ENCODE measurements at regions not wholly inside any gene's neighbourhood (a gene's known extent, or its start where the extent isn't known, plus 50 kb on each side); places are given as distances from the start of the nearest gene placed in this dataset.
"Not testable (repeated sequence)": the region's sequence is repeated elsewhere in the genome, so short reads cannot be mapped to it uniquely, and the experiment has no call there.

DNA sequence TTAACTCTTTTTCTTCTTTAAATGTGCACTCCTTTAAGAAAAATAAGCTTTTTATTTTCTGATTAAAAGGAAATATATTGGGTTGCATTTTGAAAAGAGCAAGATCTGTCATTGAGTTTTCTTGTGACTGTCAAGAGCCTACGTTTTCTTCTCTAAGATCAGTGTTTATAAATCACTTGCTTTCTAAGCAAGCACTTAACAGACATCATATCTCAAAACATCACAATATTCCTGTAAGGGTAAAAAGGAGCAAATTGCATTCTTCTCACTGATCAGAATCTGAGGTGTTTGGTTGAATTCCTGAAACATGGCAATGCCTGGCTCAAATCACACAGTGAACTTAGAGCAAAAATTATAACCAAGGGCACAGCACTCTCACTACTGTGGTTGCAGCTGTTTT, 231.3 kb downstream of the PCDH17 start:
- H3K27me3 Mint-ChIP-seq, result no peaks in the 10 kb centered on the region
- ATAC-seq (no peak), DNase-seq (no peak)
- H3K4me1 Mint-ChIP-seq, result no peaks in the 10 kb centered on the region
- peaks cover 4 to 7% of the 10 kb centered on the region in 2 donors for H3K9me3 Mint-ChIP-seq
- no peak overlapping the region for H3K4me3 Mint-ChIP-seq
- no peak overlapping the region for H3K27ac Mint-ChIP-seq

GRCh38 chr13:57865600-57866294, 234.2 kb downstream of the PCDH17 start:
- H3K4me3 Mint-ChIP-seq, result no peak overlapping the region
- H3K27me3 Mint-ChIP-seq, result no peaks in the 10 kb centered on the region
- no peak for ATAC-seq
- peaks cover 4 to 9% of the 10 kb centered on the region in 2 donors for H3K9me3 Mint-ChIP-seq
- no peak for DNase-seq
- no peak overlapping the region for H3K27ac Mint-ChIP-seq
- H3K4me1 Mint-ChIP-seq, result no peaks in the 10 kb centered on the region

- H3K27me3 Mint-ChIP-seq, result no peaks in the 10 kb centered on the region
- peaks cover 4 to 8% of the 10 kb centered on the region in 2 donors for H3K9me3 Mint-ChIP-seq
- no peak overlapping the region for H3K27ac Mint-ChIP-seq
- H3K4me1 Mint-ChIP-seq, result no peaks in the 10 kb centered on the region
- ATAC-seq (no peak), DNase-seq (no peak)
- H3K4me3 Mint-ChIP-seq, result no peak overlapping the region
Measured at GRCh38 chr13:57874530-57874929, 243.0 kb downstream of the PCDH17 start.

GRCh38 chr13:57877601-57878000, 246.1 kb downstream of the PCDH17 start:
- DNase-seq (no peak), ATAC-seq (no peak)
- Mint-ChIP-seq H3K4me1 (no peaks in the 10 kb centered on the region), H3K27me3 (no peaks in the 10 kb centered on the region), H3K27ac (no peak overlapping the region), H3K9me3 (peaks cover 0 to 4% of the 10 kb centered on the region in 2 donors), H3K4me3 (no peak overlapping the region)

DNA sequence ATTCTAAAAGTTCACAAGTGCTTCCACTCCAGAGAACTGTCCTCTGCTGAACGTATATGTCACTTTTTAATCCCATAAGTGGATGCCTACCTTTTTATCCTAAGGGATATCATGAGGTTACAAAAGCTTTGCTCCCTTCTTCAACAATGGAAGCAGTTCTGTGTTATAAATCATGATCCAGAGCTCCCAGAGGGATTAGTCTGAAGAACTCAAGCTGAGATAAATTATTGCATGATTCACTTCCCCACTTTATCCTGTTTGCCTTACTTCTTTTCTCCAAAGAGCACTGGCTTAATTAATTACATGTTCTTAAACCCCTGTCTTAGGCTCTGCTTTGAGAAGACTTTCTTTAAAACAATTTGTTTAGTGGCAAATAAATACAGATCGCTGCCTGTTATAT, 246.7 kb downstream of the PCDH17 start:
- ATAC-seq (no peak), DNase-seq (no peak)
- Mint-ChIP-seq H3K27ac (no peak overlapping the region), H3K9me3 (peaks cover 0 to 4% of the 10 kb centered on the region in 2 donors), H3K27me3 (no peaks in the 10 kb centered on the region), H3K4me3 (no peak overlapping the region), H3K4me1 (no peaks in the 10 kb centered on the region)

DNA sequence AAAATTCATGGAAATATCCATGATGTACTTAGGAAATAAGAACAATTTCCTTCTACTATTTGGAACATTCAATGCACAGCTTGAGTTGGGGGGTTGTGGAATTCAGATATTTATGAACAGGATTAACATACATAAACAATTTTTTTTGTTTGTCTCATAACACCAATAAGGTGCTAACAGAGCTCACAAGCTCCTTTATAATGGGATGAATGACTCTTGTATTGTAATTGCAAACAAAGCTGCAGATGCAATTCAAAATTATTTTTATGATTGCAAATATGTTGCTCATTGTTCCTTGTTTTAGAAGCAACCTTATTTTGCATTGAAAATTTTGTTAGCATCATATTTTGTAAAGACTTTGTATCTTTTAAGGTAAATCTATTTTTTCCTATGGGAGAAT, 265.7 kb downstream of the PCDH17 start:
- Mint-ChIP-seq H3K4me3 (no peak overlapping the region), H3K9me3 (peaks cover 0 to 14% of the 10 kb centered on the region in 2 donors), H3K27ac (no peak overlapping the region), H3K4me1 (no peaks in the 10 kb centered on the region), H3K27me3 (no peaks in the 10 kb centered on the region)
- no peak for ATAC-seq
- no peak for DNase-seq

- H3K27me3 Mint-ChIP-seq, result no peaks in the 10 kb centered on the region
- peaks cover 4 to 16% of the 10 kb centered on the region in 2 donors for H3K9me3 Mint-ChIP-seq
- no peak for ATAC-seq
- DNase-seq, result no peak
- no peak overlapping the region for H3K27ac Mint-ChIP-seq
- H3K4me3 Mint-ChIP-seq, result no peak overlapping the region
- no peaks in the 10 kb centered on the region for H3K4me1 Mint-ChIP-seq
Measured at GRCh38 chr13:57899096-57899495, 267.6 kb downstream of the PCDH17 start.

DNA sequence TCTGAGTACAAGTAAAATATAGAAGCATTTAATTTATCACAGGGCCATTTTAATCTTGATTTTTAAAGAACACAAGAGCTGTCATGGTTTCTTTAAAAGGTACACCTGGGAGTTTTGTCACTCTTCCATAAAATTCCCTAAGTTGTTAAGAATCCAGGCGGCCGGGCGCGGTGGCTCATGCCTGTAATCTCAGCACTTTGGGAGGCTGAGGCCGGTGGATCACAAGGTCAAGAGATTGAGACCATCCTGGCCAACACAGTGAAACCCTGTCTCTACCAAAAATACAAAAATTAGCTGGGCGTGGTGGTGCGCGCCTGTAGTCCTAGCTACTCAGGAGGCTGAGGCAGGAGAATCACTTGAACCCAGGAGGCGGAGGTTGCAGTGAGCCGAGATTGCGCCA, 278.3 kb downstream of the PCDH17 start:
- not testable (repeated sequence) for H3K27me3 Mint-ChIP-seq, H3K4me1 Mint-ChIP-seq, ATAC-seq, H3K27ac Mint-ChIP-seq, H3K4me3 Mint-ChIP-seq, DNase-seq, H3K9me3 Mint-ChIP-seq

DNA sequence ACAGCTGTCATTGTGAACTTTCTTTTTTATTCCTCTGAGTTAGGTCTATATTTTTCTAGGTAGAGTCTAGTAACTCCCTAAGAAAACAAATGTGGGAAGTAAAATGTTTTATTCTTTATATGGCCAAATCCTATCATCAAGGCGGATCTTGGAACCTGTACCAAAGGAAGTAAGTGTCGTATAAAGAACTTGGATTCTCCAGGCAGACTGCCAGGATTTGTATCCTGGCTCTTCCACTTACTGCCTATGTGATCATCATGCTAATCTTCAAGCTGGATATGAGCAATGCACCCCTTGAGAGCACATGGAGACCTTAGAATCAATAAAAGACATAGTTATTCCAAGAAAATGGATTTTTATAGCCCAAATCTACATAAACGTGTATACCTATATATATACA, 286.5 kb downstream of the PCDH17 start:
- no peaks in the 10 kb centered on the region for H3K27me3 Mint-ChIP-seq
- H3K4me3 Mint-ChIP-seq, result no peak overlapping the region
- ATAC-seq (no peak), DNase-seq (no peak)
- H3K4me1 Mint-ChIP-seq, result no peaks in the 10 kb centered on the region
- no peaks in the 10 kb centered on the region for H3K9me3 Mint-ChIP-seq
- H3K27ac Mint-ChIP-seq, result no peak overlapping the region

GRCh38 chr13:57918913-57919312, 287.4 kb downstream of the PCDH17 start:
- Mint-ChIP-seq H3K27ac (no peak overlapping the region), H3K27me3 (no peaks in the 10 kb centered on the region), H3K4me1 (no peaks in the 10 kb centered on the region), H3K4me3 (no peak overlapping the region), H3K9me3 (no peaks in the 10 kb centered on the region)
- DNase-seq (no peak), ATAC-seq (no peak)

DNA sequence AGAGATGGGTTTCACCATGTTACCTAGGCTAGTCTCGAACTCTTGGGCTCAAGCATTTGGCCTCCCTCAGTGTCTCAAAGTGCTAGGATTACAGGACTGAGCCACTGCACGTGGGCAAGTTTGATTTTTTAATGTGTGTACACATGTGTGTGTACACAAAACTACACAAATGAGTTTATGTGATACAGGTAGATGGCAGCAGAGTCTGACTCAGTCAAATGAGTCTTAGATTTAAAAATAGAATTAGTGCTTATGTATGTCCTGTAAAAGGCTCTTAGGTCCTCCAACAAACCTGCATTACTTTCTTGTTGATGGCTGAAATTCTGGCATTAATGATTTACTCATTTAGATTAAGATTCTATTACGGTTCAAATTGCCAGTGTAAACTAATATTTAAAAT, 293.7 kb downstream of the PCDH17 start:
- no peak for ATAC-seq
- H3K27me3 Mint-ChIP-seq, result no peaks in the 10 kb centered on the region
- DNase-seq, result no peak
- no peaks in the 10 kb centered on the region for H3K9me3 Mint-ChIP-seq
- no peak overlapping the region for H3K4me3 Mint-ChIP-seq
- no peak overlapping the region for H3K27ac Mint-ChIP-seq
- H3K4me1 Mint-ChIP-seq, result no peaks in the 10 kb centered on the region

DNA sequence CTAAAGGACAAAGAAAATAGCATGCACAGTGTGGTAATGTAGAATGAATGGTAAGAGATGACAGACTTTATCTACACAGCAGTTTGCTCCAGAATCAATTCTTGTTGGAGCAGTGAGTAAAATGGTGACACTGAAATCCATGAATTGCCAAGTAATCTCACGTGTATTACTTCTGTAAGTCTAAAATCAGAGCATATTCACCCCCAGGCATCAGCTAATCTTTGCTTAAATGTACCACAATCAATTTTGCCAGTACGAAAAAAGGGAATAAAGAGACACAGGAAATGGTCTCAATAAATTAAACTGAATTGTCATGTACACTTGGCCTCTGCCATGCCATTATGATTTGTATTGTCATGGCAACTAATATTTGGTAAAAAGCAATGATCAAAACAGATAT, 294.2 kb downstream of the PCDH17 start:
- no peaks in the 10 kb centered on the region for H3K27me3 Mint-ChIP-seq

DNA sequence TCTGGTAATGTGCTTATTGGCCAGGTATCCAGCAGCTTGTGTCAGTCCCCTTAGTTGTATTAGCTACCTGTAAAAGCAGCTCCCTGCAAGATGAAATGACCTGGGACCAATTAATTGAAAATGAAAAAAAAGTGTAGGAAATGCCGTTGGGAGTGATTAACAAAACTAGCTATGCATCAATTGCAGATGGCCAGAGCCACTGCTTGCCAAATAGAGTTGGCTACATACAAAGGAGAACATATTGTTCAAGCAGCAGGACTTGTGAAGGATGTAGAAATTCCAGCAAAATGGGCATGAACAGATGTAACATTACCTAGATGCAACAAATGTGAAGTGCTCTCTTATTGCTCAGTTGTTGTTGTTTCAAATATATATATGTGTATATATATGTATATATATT, 300.5 kb downstream of the PCDH17 start:
- Mint-ChIP-seq H3K27ac (no peak overlapping the region), H3K9me3 (peaks cover 7 to 8% of the 10 kb centered on the region in 2 donors), H3K27me3 (no peaks in the 10 kb centered on the region), H3K4me3 (no peak overlapping the region), H3K4me1 (no peaks in the 10 kb centered on the region)
- DNase-seq (no peak), ATAC-seq (no peak)

More for the DNA sequence above, 294.2 kb downstream of the PCDH17 start:
- no peaks in the 10 kb centered on the region for H3K4me1 Mint-ChIP-seq
- H3K4me3 Mint-ChIP-seq, result no peak overlapping the region
- no peak for DNase-seq
- no peaks in the 10 kb centered on the region for H3K9me3 Mint-ChIP-seq
- H3K27ac Mint-ChIP-seq, result no peak overlapping the region
- ATAC-seq, result no peak

DNA sequence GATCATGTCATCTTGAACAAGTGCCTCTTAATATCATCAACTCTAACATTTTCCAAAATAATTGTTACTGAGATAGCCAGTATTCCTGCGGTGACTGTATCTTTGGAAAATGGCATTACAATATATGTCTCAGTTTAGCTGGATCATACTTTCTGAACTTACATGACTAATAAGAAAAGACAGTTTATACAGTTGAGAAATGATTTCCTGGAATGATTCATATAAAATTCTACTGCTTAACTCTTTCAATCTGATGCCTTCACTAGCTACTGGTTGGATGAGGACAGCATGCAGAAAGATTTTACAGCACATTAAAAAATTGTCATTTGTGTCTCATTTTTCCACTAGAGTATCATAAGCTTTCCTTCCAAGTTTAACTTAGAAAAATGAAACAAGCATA, 302.1 kb downstream of the PCDH17 start:
- H3K4me3 Mint-ChIP-seq, result no peak overlapping the region
- H3K27me3 Mint-ChIP-seq, result no peaks in the 10 kb centered on the region
- no peaks in the 10 kb centered on the region for H3K4me1 Mint-ChIP-seq
- no peak for DNase-seq
- H3K27ac Mint-ChIP-seq, result no peak overlapping the region
- peaks cover 7 to 8% of the 10 kb centered on the region in 2 donors for H3K9me3 Mint-ChIP-seq
- no peak for ATAC-seq

- Mint-ChIP-seq H3K4me1 (no peaks in the 10 kb centered on the region), H3K27ac (no peak overlapping the region), H3K9me3 (peaks cover 7 to 8% of the 10 kb centered on the region in 2 donors), H3K27me3 (no peaks in the 10 kb centered on the region), H3K4me3 (no peak overlapping the region)
- no peak for DNase-seq
- ATAC-seq, result no peak
Measured at GRCh38 chr13:57935965-57936364, 304.4 kb downstream of the PCDH17 start.

GRCh38 chr13:57946361-57946760, 314.8 kb downstream of the PCDH17 start:
- no peak for DNase-seq
- H3K27me3 Mint-ChIP-seq, result no peaks in the 10 kb centered on the region
- H3K27ac Mint-ChIP-seq, result no peak overlapping the region
- no peak overlapping the region for H3K4me3 Mint-ChIP-seq
- H3K4me1 Mint-ChIP-seq, result no peaks in the 10 kb centered on the region
- no peak for ATAC-seq
- H3K9me3 Mint-ChIP-seq, result peaks cover 10 to 18% of the 10 kb centered on the region in 2 donors

DNA sequence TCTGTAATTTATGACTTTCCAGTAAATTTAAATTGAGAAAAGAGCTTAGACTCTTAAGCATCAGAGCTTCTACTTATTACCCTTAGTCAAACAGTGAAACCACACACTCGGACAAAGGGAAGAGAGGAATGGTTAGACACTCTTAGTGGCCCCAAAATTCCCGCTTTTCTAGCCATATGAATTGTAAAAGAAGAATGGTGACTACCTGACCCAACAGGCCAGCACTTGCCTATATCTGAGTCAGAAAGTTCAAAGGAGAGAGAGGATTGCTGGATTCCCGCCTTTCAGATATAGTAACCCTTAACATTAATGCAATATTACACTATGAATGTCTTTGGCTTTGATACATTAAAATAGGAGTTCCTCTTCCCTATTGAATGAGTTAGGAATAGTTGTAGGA, 317.3 kb downstream of the PCDH17 start:
- DNase-seq (no peak), ATAC-seq (no peak)
- H3K4me1 Mint-ChIP-seq, result no peaks in the 10 kb centered on the region
- no peak overlapping the region for H3K4me3 Mint-ChIP-seq
- H3K27me3 Mint-ChIP-seq, result no peaks in the 10 kb centered on the region
- H3K27ac Mint-ChIP-seq, result no peak overlapping the region
- peaks cover 10 to 29% of the 10 kb centered on the region in 2 donors for H3K9me3 Mint-ChIP-seq
